Gastroesophageal sphincter (tissue), 4 donors: ENCODE measurements at regions not wholly inside any gene's neighbourhood (a gene's known extent, or its start where the extent isn't known, plus 50 kb on each side); places are given as distances from the start of the nearest gene placed in this dataset.

Experiments
- ATAC-seq: fragments of 150-250 bp; one replicate; pipeline ENCODE4 v1.9.1; 2016; ENCODE audit warnings: mild to moderate bottlenecking, moderate library complexity
- H3K27ac ChIP-seq, 4 donors: fragments of 200-600 bp; sonication (generic) in 3 of 4; 1 replicate in 3 of 4; 2 replicates in 1 of 4; pipeline ENCODE4 v1.5.1; 2016 to 2019
- H3K27me3 ChIP-seq: fragments of 200-600 bp; sonication (generic); one replicate; pipeline ENCODE4 v1.5.1; 2019
- H3K36me3 ChIP-seq, 2 donors: fragments of 200-600 bp; sonication (generic); one replicate each; pipeline ENCODE4 v1.5.1; 2019; ENCODE audit warnings: control low read depth in 1 of 2
- H3K4me1 ChIP-seq, 3 donors: fragments of 200-600 bp; sonication (generic); 1 replicate in 2 of 3; 2 replicates in 1 of 3; pipeline ENCODE4 v1.5.1; 2016 to 2019; ENCODE audit warnings: control low read depth in 2 of 3
- H3K4me3 ChIP-seq, 2 donors: fragments of 200-600 bp; sonication (generic); one replicate each; pipeline ENCODE4 v1.5.1; 2019; ENCODE audit warnings: mild to moderate bottlenecking in 1 of 2, moderate library complexity in 1 of 2
- H3K9me3 ChIP-seq, 3 donors: fragments of 200-600 bp; sonication (generic); one replicate each; pipeline ENCODE4 v1.5.1; 2017 to 2019; ENCODE audit warnings: control low read depth in 2 of 3
- CTCF ChIP-seq, 4 experiments: fragments of 200-600 bp in 2 of 4; fragments of 450-650 bp in 2 of 4; sonication (generic) in 1 of 4; IDR thresholded peaks; one replicate each; pipeline ENCODE4 v1.5.1; 2017 to 2019; ENCODE audit warnings: antibody characterized with exemption in 4 of 4, mild to moderate bottlenecking in 2 of 4, moderate library complexity in 2 of 4
- EP300 ChIP-seq: sonication (generic); formaldehyde crosslinking; IDR thresholded peaks from one replicate; pipeline ENCODE4 v1.6.1; 2017; ENCODE audit warnings: antibody characterized with exemption, mild to moderate bottlenecking
- POLR2A ChIP-seq, 2 donors: fragments of 450-650 bp; IDR thresholded peaks; one replicate each; pipeline ENCODE4 v1.6.1; 2017; ENCODE audit warnings: antibody characterized with exemption in 2 of 2, mild to moderate bottlenecking in 2 of 2, moderate library complexity in 1 of 2
- POLR2AphosphoS5 ChIP-seq: sonication (generic); formaldehyde crosslinking; IDR thresholded peaks from one replicate; pipeline ENCODE4 v1.6.1; 2017; ENCODE audit warnings: antibody characterized with exemption
- WGBS, 2 donors: methylation state at CpG; one replicate each; pipeline ENCODE4 v1.1.5; 2018; ENCODE audit warnings: low coverage in 1 of 2; 5-methylcytosine and 5-hydroxymethylcytosine counted together

- WGBS, 2 donors: 43 to 86% methylated on average over 1 of the region's 1 CpG
- H3K36me3 ChIP-seq: no peaks in the 10 kb centered on the region
- no peak for ATAC-seq
Observed at GRCh38 chr10:90587081-90587491, 270.8 kb downstream of the HTR7 start.

GRCh38 chr10:90587561-90587960, 270.3 kb downstream of the HTR7 start:
- Histone ChIP-seq H3K27me3 (no peaks in the 10 kb centered on the region), H3K27ac (no peak overlapping the region), H3K9me3 (no peaks in the 10 kb centered on the region), H3K36me3 (no peaks in the 10 kb centered on the region), H3K4me1 (no peaks in the 10 kb centered on the region), H3K4me3 (no peak overlapping the region)
- no peak for TF ChIP-seq EP300
- no peak for TF ChIP-seq POLR2A (IDR thresholded peaks at IDR 0.05)
- no peak for TF ChIP-seq CTCF (IDR thresholded peaks at IDR 0.05)
- no peak for TF ChIP-seq POLR2AphosphoS5
- 83 to 100% methylated on average over 1 to 2 of the region's 2 CpGs for WGBS, 2 donors
- no peak for ATAC-seq

More at GRCh38 chr10:90587081-90587491, 270.8 kb downstream of the HTR7 start:
- TF ChIP-seq POLR2A (IDR thresholded peaks at IDR 0.05) (no peak), EP300 (no peak), POLR2AphosphoS5 (no peak), CTCF (IDR thresholded peaks at IDR 0.05) (no peak)
- H3K4me3 ChIP-seq: no peak overlapping the region
- H3K27ac ChIP-seq: no peak overlapping the region
- H3K9me3 ChIP-seq: no peaks in the 10 kb centered on the region
- H3K4me1 ChIP-seq: no peaks in the 10 kb centered on the region
- no peaks in the 10 kb centered on the region for H3K27me3 ChIP-seq

GRCh38 chr10:90588222-90588621, 269.6 kb downstream of the HTR7 start:
- H3K9me3 ChIP-seq: no peaks in the 10 kb centered on the region
- no peak for TF ChIP-seq POLR2AphosphoS5
- TF ChIP-seq EP300: no peak
- no peak for TF ChIP-seq POLR2A (IDR thresholded peaks at IDR 0.05)
- no peak for TF ChIP-seq CTCF (IDR thresholded peaks at IDR 0.05)
- H3K36me3 ChIP-seq: no peaks in the 10 kb centered on the region
- H3K27ac ChIP-seq: no peak overlapping the region
- ATAC-seq: no peak
- H3K4me3 ChIP-seq: no peak overlapping the region
- no peaks in the 10 kb centered on the region for H3K4me1 ChIP-seq
- no peaks in the 10 kb centered on the region for H3K27me3 ChIP-seq
- WGBS, 2 donors: 88 to 100% methylated on average over 2 to 3 of the region's 3 CpGs

- no peak for TF ChIP-seq POLR2A (IDR thresholded peaks at IDR 0.05)
- TF ChIP-seq EP300: no peak
- TF ChIP-seq POLR2AphosphoS5: no peak
- TF ChIP-seq CTCF (IDR thresholded peaks at IDR 0.05): no peak
- H3K27ac ChIP-seq: no peak overlapping the region
- no peaks in the 10 kb centered on the region for H3K9me3 ChIP-seq
- no peaks in the 10 kb centered on the region for H3K4me1 ChIP-seq
- H3K27me3 ChIP-seq: no peaks in the 10 kb centered on the region
- no peak overlapping the region for H3K4me3 ChIP-seq
- ATAC-seq: no peak
- H3K36me3 ChIP-seq: no peaks in the 10 kb centered on the region
- WGBS, 2 donors: 16 to 31% methylated on average over 3 of the region's 3 CpGs
Observed at GRCh38 chr10:90589825-90590224, 268.0 kb downstream of the HTR7 start.

- H3K36me3 ChIP-seq: no peaks in the 10 kb centered on the region
- no peaks in the 10 kb centered on the region for H3K9me3 ChIP-seq
- no peaks in the 10 kb centered on the region for H3K4me1 ChIP-seq
- no peak for TF ChIP-seq EP300
- no peak for TF ChIP-seq POLR2A (IDR thresholded peaks at IDR 0.05)
- TF ChIP-seq CTCF (IDR thresholded peaks at IDR 0.05): no peak
- TF ChIP-seq POLR2AphosphoS5: no peak
- H3K27me3 ChIP-seq: no peaks in the 10 kb centered on the region
- H3K4me3 ChIP-seq: no peak overlapping the region
- ATAC-seq: no peak
- no peak overlapping the region for H3K27ac ChIP-seq
- WGBS, 2 donors: 50 to 54% methylated on average over 2 to 3 of the region's 3 CpGs
Observed at GRCh38 chr10:90591629-90592028, 266.2 kb downstream of the HTR7 start.
